ENCODE measurements at regions not wholly inside any gene's neighbourhood (a gene's known extent, or its start where the extent isn't known, plus 50 kb on each side); places are given as distances from the start of the nearest gene placed in this dataset.
"Not testable (repeated sequence)": the region's sequence is repeated elsewhere in the genome, so short reads cannot be mapped to it uniquely, and the experiment has no call there.

DNA sequence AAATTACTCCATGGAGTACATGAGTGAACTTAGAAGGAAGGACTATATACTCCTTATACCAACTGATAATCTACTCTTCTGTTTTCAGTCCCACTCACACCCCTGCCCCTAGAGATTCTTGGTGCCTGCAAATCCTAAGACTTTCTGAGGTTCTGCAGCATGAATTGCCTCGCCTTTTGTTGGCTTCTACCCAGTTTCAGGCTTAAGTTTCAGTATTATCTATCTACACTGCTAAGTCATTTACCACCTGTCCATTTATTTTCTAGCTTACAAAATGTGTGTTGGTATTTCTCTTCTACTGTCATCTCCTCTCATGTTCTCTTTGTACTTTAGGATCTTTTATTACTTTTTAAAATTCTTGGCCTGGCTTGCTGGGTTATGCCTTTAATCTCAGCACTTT lies 94.4 kb upstream of the AMOT start:
- H3K9me3 Mint-ChIP-seq, result peaks cover 0 to 3% (median 0%) of the 10 kb centered on the region in 7 donors
- no peak for ATAC-seq (ENCODE audit: low read depth in 2 of 2)

DNA sequence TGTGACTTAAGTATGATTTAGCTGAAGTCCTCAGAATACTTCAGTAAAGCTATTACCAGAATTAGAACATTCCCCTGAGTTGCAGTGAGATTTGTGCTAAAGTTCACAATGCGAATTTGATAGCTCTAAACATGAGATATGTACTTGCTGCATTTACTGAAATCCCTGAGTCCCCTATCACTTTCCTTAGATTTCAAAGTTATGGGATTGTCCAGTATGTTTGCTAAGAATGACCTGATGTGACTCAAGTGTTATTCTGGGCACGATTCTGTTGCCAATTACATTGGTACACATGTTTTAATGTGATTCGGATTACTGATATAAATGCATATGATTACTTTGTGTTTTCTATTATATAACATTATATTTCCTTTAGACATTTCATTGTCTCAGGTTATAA lies 91.3 kb upstream of the AMOT start:
- no peak for DNase-seq
- no peaks in the 10 kb centered on the region for H3K36me3 Mint-ChIP-seq

More for the DNA sequence above, 94.4 kb upstream of the AMOT start:
- DNase-seq, result no peak
- Mint-ChIP-seq H3K4me1 (no peaks in the 10 kb centered on the region), H3K27ac (no peak overlapping the region), H3K27me3 (no peaks in the 10 kb centered on the region), H3K36me3 (no peaks in the 10 kb centered on the region), H3K4me3 (no peak overlapping the region)

GRCh38 chrX:112931478-112931877 lies 90.8 kb upstream of the AMOT start:
- no peak for ATAC-seq (ENCODE audit: low read depth in 2 of 2)
- H3K36me3 Mint-ChIP-seq, result no peaks in the 10 kb centered on the region
- H3K4me1 Mint-ChIP-seq, result no peaks in the 10 kb centered on the region
- no peak for DNase-seq
- H3K27ac Mint-ChIP-seq, result no peak overlapping the region
- no peak overlapping the region for H3K4me3 Mint-ChIP-seq
- H3K27me3 Mint-ChIP-seq, result peaks cover 0 to 2% (median 0%) of the 10 kb centered on the region in 3 donors
- peaks cover 0 to 3% (median 1%) of the 10 kb centered on the region in 7 donors for H3K9me3 Mint-ChIP-seq

More for the DNA sequence above, 91.3 kb upstream of the AMOT start:
- ATAC-seq (ENCODE audit: low read depth in 2 of 2), result no peak
- H3K27ac Mint-ChIP-seq, result no peak overlapping the region
- H3K27me3 Mint-ChIP-seq, result no peaks in the 10 kb centered on the region
- H3K4me3 Mint-ChIP-seq, result no peak overlapping the region
- peaks cover 0 to 3% (median 1%) of the 10 kb centered on the region in 7 donors for H3K9me3 Mint-ChIP-seq
- no peaks in the 10 kb centered on the region for H3K4me1 Mint-ChIP-seq

DNA sequence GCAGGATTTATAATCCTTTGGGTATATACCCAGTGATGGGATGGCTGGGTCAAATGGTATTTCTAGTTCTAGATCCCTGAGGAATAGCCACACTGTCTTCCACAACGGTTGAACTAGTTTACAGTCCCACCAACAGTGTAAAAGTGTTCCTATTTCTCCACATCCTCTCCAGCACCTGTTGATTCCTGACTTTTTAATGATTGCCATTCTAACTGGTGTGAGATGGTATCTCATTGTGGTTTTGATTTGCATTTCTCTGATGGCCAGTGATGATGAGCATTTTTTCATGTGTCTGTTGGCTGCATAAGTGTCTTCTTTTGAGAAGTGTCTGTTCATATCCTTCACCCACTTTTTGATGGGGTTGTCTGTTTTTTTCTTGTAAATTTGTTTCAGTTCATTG lies 82.8 kb upstream of the AMOT start:
- not testable (repeated sequence) for H3K27me3 Mint-ChIP-seq; DNase-seq; H3K4me3 Mint-ChIP-seq; H3K36me3 Mint-ChIP-seq; H3K27ac Mint-ChIP-seq; ATAC-seq (ENCODE audit: low read depth in 2 of 2); H3K4me1 Mint-ChIP-seq
- peaks cover 0 to 11% (median 6%) of the 10 kb centered on the region in 7 donors for H3K9me3 Mint-ChIP-seq

- Mint-ChIP-seq H3K4me3 (no peak overlapping the region), H3K4me1 (no peaks in the 10 kb centered on the region), H3K36me3 (no peaks in the 10 kb centered on the region), H3K27me3 (no peaks in the 10 kb centered on the region), H3K9me3 (peaks cover 0 to 6% (median 0%) of the 10 kb centered on the region in 7 donors), H3K27ac (no peak overlapping the region)
- DNase-seq (no peak), ATAC-seq (ENCODE audit: low read depth in 2 of 2) (no peak)
Observed at GRCh38 chrX:112913807-112914206, 73.2 kb upstream of the AMOT start.

- DNase-seq (no peak), ATAC-seq (ENCODE audit: low read depth in 2 of 2) (no peak)
- H3K36me3 Mint-ChIP-seq, result no peaks in the 10 kb centered on the region
- peaks cover 0 to 2% (median 0%) of the 10 kb centered on the region in 7 donors for H3K9me3 Mint-ChIP-seq
- H3K27me3 Mint-ChIP-seq, result no peaks in the 10 kb centered on the region
- H3K4me3 Mint-ChIP-seq, result no peak overlapping the region
- H3K4me1 Mint-ChIP-seq, result no peaks in the 10 kb centered on the region
- H3K27ac Mint-ChIP-seq, result no peak overlapping the region
Observed at GRCh38 chrX:112910418-112910817, 69.8 kb upstream of the AMOT start.

DNA sequence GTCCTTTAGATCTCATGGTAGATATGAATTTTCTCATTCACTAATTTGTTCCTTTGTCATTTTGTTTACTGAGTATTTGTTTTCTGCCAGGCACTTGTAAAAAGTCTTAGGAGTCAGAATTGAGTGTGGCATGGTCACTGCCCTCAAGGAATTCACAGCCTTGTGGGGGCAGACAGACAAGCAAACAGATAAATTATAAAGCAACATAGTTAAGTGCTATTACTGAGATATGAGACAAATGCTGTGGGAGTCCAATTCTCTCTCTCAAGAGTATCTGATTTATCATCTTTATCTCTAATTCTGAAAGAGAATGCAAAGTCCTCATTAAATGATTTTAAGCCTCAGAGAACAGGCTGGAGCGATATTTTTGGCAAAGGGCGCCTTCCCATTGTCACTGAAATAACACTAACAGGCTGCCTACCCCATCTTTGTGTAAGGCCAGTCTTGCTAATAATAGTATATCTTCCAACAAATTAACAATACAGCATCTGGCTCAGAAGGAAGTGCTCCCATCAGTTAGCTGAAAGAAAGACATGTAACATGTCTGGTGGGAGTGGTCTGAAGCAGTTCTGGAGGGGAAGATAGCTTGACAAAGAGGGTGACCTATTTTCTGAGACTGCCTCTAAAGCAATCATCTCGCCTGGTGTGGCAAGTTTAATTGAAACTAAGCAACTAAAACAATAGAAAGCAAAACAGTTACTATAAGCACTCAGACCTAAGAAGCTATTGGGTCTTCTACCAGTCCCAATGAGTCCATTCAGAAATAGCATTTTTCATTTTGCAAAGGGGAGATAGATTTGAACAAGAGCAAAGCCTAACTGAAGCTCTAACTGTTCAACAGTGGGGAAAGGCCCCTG lies 61.5 kb upstream of the AMOT start:
- no peaks in the 10 kb centered on the region for H3K36me3 Mint-ChIP-seq
- H3K9me3 Mint-ChIP-seq, result no peaks in the 10 kb centered on the region
- H3K4me3 Mint-ChIP-seq, result no peak overlapping the region
- ATAC-seq (ENCODE audit: low read depth in 2 of 2) (no peak), DNase-seq (no peak)
- H3K27me3 Mint-ChIP-seq, result no peaks in the 10 kb centered on the region
- H3K27ac Mint-ChIP-seq, result no peak overlapping the region
- no peaks in the 10 kb centered on the region for H3K4me1 Mint-ChIP-seq

GRCh38 chrX:112896051-112896450 lies 55.4 kb upstream of the AMOT start:
- no peaks in the 10 kb centered on the region for H3K9me3 Mint-ChIP-seq

More at GRCh38 chrX:112896051-112896450, 55.4 kb upstream of the AMOT start:
- Mint-ChIP-seq H3K4me3 (no peak overlapping the region), H3K36me3 (no peaks in the 10 kb centered on the region), H3K27me3 (no peaks in the 10 kb centered on the region), H3K4me1 (no peaks in the 10 kb centered on the region), H3K27ac (no peak overlapping the region)
- DNase-seq (no peak), ATAC-seq (ENCODE audit: low read depth in 2 of 2) (no peak)
